GM19395 (cell line): ENCODE measurements at regions not wholly inside any gene's neighbourhood (a gene's known extent, or its start where the extent isn't known, plus 50 kb on each side); places are given as distances from the start of the nearest gene placed in this dataset.

Experiments
- ATAC-seq: cut with Tn5 transposase; IDR thresholded peaks from one replicate; pipeline ENCODE4 v1.9.1; 2021; ENCODE audit warnings: mild to moderate bottlenecking, moderate library complexity; ENCODE audit not compliant: unreplicated experiment

DNA sequence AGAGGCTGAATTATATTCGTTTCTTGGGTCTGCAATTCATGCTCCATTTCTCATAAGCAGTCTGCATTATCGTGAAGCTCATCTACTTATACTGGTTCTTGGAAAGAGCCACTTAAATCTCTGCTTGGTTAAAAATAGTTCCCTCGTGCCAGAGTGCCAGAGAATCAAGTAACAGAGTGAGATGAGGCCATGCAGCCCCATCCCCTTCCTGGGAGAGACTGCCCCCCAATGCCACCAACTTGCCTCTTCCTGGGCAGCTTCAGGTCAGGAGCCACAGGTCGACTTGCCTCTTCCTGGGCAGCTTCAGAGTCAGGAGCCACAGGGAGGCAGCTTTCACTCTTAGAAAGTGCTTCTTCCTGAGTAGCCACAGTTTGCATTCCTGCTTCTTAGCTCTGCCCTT is 223.9 kb upstream of the ZBED5 start:
- ATAC-seq: no peak

DNA sequence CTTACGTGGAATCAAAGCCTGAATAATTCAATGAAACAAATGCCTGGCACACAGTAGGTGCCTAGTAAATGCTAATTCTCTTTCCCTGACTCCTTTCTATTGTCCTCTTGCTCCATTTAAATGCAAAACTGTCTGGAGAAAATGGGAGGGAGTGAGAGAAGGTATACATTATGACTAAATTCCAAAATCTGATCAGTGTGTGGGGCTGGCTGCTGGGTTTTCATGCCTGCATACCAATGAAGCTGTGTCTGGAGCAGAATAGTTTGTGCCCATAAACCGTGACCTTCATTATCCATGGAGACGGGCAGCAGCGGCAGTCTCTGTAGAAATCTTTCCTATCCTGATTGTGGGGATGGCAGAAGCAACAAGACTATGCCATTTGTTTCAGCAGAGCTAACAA is 223.4 kb upstream of the ZBED5 start:
- ATAC-seq: no peak

DNA sequence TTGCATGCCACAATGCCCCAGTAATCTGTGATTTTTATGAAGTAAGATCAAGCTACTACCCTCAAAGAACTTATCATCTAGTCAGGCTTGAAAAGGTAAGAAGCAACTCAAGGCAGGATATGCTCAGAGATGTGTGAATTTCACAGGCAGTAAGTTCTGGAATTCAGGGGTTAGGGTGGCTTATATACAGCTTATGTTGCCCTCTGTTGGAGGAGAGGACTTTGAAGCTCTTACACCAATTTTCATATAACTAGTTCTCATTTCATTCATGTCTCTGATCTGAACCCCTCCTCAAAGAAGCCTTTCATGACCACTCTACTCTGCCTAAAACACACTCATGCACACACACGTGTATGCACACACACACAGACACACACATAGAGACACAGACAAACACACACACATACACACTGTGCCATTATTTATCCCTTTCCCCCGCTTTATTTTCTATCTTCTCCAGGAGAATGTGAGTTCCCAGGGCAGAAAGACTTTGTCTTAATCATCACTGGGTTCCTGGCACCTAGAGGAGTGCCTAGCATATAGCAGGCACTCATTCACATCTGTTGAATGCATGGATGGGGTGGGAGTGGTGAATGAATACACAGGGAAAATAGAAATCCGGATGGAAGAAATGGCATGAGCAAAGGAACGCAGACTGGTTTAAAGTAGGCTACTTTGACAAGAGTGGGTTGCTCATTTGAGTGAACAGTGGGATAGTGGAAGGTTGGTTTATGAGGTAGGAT is 220.7 kb upstream of the ZBED5 start:
- no peak for ATAC-seq

DNA sequence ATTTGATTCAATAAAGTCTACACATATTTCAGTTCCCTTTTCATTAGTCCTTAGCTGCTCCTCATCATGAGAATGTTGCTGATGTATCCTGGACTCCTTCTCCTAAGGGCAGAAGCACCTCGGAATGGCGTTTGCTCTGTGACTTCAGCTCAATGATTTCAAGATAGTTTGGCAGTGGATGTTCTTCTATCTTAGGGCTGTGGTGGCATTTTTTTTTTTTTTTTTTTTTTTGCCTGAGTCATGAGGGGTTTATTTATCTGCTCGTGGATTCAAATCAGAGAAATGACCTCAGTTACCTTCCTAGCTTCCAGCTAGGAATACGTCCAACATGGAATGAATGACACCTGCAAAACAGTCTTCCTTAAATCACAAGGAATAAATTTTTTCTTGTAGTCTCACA is 220.0 kb upstream of the ZBED5 start:
- no peak for ATAC-seq

DNA sequence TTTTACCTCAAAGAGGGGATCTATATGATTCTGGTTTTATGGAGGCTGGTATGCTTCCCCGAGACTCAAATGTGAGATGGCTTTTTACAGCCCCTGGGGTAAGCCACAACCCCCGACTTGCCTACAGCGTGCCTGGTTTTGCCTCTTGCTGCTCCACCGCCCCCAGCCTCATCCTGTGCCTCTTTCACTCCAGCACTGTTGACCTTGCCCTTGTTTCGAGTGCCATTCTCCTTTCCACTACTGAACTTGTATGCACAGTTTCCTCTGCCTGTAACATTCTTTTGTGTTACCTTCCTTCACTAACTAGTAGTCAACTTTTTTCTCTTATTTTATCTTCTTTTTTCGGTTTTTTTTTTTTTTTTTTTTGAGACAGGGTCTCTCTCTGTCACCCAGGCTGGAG is 219.0 kb upstream of the ZBED5 start:
- no peak for ATAC-seq

DNA sequence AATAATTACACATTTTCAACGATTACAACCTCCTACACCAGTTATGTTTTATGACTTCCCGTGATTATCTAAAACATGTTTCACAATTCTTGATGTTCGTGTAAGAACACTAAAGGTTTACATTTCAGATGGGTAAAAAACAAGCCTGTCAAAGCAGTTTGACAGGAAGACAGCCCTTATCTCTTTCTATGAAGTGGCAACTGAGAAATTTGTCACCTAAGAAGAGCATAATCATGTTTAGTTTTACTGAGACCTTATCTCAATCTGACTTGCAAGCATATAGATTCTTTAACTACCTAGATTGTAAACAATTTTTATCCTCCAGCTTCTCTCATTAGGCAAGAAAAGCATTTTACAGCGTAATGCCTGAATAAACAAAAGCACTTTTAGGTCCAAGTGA is 218.4 kb upstream of the ZBED5 start:
- no peak for ATAC-seq

DNA sequence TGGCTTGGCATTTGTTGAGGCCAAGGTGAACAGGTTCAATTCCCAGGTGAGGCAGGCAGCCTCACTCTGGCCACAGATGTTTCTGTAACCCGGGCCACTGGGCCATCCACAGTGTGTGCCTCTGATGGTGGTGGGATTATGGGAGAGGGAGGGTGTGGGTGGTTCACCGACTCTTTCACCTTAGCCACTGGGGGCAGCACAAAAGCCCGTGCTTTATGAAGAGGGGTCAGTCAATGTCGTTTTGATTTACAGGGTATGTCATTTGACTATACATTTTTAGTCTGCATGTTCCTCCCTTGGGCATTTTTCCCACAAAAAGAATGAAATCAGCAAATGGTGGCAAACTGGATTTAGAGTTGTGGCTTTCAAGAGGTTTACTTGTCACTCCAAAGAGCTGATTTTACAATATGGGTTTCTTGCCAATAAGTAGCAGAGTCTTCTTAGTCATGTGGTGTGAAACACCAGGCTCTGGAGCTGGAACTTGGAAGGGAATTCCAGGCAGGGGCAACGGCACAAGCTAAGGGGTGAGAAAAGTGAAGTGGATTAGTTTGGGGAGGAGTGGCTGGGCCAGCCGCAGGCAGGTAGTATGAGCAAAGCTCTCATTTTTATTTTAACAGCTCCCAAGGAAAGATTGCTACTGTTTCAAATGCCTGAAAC is 217.8 kb upstream of the ZBED5 start:
- ATAC-seq: no peak

DNA sequence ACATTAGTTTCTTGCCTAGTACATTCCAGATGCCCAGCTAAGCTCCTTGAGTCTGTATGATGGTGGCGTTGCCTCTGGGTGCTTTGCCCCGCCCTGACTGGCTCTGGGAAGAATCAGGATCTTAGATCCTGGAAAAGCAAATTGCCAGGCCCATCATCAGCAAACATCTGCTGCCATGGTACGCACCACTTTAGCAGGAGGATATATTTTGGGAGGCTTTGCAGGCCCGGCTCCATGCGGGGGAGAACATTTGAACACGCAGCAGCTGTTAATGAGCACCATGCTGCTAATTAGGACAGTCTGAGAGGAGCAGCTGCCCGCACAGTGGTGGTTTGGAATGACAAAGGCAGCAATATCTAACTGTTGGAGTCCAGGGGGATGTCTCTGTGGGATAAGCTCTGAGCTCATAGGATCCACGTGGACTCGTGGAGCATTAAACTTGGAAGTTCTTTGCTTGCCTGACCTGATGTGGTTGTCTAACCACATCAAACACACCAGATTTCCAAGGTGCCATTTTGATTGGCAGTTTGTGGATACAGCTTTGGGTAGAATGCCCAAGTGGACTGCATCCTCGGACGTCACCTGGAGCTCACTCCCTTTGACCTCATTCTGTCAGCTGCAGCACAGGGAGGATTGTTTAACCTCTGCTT is 217.0 kb upstream of the ZBED5 start:
- ATAC-seq: no peak

DNA sequence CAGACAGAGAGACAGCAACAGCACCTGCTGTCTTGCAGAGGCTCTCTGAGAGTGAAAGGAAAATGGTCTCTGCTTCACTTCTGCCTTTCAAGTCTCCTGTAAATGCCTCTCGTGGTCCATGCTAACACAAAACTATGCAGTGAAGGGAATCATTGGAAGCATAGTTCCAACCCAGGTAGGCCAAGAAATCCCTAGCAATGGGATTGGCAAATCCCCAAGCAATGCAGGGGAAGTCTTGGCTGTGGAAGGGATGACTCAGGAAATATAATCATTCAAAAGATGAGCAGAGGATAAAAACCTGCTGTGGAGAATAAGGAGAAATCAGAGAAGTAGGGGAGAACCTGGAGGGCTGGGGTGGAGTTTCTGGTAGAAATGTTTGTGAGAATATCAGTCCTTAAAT is 216.1 kb upstream of the ZBED5 start:
- no peak for ATAC-seq

DNA sequence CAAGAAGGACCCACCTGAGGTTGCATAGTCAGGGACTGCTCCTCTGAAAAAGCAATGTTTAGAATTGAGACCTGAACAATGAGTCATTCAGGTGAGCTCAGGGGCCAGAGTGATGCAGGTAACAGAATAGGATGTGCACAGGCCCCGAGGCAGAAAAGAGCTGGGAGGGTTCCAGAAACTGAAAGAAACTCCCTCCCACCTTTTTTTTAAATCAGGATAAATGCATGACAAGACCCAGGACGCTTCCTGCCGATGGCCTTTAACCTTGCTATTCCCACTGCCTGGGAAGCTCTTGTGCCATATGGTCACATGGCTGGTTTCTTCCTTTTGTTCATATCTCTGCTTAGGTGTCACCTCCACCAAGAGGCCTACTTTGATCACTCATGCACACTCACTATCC is 214.2 kb upstream of the ZBED5 start:
- ATAC-seq: no peak

DNA sequence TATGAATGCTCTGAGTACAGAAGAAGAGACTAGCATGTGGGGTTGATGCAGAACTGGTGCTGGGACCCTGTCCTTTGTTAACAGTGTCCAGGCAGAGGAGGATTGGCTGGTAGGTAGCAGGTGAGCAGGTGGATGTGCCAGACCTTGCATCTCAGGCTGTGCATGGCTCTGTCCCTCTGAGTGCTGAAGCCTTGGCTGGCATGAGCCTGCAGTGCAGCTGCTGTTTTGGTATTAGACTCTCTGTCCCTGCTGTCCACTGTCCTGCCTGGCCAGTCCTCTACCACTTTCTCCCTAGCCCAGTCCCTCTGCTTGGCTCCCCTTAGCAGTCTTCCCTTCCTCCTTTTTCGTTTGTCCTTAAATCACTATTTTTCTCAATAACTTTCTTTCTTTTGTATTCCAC is 213.6 kb upstream of the ZBED5 start:
- no peak for ATAC-seq

DNA sequence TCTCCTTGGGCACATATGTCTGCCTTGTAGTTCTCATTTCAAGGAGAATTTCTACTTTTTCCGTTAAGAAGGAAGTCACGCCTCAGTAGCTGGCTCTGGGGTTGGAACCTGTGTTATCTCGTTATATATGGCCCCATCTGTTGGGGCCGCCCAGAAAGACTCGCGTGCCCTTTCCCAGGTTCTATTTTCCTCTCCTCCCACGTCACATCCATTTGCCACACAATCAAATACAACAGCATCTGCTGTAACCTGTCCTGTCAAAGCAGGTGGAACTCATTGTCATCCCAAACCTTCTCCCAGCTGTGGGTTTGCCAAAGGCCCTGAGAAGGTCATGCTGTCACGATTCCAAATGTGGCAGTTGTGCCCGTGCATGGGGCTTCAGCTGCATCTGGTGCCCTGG is 213.1 kb upstream of the ZBED5 start:
- no peak for ATAC-seq

DNA sequence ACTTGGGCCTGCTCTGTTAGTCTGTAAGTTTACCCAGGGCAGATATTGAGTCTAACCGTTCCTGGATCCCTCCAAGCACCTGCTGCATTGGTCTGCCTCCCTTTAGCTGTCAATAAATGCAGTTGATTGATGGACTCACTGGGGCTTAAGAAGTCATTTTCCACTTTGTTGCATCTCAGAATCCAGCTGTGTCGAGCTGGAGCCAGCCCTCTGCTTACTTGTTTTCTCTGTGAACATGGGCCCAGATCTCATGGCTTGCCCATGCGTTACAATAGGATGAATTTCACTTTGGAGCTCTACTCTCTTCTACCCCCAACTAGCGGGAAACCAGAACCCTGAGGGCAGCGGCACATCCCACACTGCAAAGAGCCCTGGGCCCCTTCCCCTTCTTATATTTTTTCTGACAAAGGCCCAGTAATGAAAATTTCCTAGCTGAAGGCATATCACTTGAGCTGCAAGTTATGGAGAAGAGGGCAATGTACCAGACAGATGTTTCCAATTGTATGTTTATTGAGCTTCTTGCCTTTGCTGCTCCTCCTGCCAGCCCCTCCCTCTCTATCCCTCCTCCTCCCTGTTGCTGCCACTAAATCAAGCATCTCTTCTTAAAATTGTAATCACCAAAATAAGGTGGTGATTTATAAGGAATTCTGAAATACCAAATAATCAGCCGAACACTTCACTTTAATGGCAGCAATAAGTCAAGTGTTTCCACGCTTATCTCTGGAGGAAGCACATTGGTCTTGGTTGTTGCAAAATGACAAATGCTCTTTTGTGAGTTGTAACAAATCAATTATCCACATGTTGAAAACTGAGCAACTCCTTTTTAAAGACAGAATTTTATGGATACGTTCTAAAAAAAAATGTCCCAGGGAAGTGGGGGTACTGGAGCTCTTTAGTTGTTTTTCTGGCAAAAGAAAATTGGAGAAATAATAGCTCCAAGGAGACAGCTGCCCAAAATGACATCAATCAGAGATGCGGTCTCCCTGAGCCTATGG is 212.3 kb upstream of the ZBED5 start:
- ATAC-seq: no peak

DNA sequence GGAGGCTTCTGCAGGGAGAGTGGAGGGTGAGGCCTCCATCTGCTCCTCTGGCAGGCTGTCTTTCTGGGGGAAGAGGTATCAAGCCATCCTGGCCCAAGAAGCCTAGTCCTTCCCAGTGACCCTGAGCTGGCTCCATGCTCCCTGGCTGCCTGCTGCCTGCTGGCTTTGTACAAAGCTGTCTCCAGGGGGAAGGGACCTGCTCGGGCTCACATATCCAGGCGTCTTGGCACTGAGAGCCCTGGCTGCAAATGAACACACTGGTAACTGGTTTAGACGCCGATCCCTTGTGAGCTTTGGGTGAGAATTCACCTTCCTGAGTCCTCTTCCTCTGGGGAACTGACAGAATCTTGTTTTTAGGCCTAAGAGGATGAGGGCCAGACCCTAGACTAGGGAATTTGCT is 210.3 kb upstream of the ZBED5 start:
- no peak for ATAC-seq

DNA sequence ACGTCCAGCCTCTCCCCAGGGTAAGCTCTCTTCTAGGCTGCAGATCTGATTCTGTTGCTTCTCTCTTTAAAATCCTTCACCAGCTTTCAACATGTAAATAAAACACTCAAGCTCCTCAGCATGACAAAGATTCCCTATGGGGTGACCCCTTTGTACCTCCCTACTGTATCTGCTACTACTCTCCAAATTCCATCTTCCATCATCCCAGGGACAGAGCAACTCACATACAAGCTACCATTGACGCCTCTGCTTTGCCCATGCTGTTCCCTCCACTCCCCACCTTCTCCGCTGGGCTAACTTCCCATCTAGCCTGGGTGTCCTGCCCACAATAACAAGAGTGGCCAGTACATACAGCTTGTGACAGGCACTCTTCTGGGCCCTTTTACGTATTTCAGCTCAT is 207.5 kb upstream of the ZBED5 start:
- ATAC-seq: no peak

DNA sequence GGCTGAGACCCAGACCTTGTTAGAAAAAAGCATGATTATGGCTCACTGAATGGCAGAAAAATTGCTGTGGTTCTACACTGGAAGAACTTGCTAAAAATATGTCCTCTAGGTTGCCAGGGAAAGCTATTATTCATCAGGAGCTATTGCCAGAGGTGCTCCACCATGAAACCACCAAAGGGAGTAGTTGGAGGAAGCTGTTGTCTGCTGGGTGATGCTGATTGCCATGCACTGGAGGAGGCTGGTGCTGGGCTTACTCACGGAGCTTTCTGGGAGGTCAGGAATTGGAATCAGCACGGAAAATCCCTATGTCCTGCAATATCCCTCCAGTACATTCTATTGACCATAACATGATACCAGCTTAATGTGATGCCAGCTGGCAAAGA is 199.6 kb upstream of the ZBED5 start:
- no peak for ATAC-seq

DNA sequence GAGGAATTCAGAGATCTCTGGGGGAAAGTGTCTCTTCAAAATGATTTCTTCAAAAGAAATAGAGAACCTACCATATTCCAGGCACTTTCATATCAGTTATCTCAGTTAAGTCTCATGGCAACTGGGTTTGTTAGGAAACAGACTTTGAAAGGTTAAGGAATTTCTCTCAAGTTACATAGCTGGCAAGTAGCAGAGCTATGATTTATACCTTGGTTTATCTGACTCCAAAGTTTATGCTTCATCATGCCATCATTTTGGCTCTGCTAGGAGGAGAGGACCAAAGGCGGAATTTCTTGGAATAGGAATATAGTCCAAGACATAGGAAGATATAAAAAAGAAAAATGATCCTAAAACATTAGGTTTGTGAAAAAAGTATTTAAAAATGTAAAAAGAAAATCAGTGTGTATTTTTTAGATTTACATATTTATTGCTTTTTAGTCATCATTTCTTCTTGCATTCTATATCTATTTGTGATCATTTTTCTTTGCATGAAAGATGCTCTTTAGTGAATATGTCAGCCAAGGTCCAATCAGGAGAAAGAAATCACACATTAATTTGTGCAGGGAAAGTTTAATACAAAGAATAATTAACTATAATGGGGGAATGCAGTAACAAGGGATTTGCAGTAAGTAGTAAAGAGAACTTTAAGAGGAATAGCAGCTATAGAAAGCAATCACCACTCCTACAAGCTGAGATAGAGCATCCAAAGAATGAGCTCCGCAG is 199.1 kb upstream of the ZBED5 start:
- ATAC-seq: no peak

DNA sequence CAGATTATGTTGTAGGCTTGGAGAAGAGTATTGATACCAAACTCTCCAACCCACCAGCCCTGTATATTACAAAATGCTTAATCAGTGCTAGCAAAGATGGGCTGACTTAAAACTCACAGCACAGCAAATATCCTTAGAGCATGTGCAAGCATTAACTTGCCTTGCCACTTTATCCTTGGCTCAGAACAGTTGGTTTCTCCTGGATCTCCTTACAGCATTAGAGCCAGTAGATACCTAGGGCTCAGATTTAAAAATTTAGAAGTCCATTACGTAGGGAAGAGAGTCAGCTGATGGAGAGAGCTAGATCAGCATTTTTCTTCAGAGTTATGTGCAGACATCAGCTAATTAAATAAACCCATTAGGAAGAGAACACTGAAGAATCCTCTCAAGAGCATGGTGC is 198.5 kb upstream of the ZBED5 start:
- no peak for ATAC-seq

DNA sequence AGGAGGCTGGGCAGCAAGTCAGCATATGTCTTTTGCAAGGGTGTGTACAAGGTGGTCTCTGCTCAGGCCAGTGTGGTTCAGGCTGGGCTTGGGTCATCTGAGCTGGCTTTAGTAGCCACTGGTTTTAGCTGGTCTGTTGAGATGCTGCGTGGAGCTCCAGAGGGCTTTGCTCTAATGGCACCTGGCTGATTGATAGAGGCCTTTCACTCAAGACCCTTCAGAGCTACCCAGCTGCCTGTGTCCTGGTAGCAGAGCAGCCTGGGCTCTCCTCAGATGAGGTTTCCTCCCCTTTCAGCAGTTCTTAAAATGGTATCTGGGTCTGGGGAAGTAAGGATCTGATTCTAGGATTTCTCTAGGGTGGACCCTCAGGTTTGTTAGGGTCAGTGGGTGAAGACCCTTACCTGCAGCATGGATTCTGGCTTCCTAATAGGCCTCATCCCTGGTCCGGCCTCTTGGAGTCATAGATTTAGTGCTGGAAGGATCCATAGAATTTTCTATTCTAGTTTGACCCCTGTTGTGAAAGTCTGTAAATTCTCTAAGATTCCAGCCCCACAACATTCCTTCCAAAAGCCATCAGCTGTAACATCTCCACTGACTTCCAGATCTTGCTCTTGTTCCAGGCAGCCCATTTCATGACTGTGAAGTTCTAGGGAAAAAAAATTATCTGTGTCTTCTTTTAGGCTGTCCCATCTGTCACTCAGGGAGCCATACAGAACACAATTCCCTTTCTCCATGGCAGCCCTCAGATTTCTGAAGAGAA is 190.2 kb upstream of the ZBED5 start:
- no peak for ATAC-seq

DNA sequence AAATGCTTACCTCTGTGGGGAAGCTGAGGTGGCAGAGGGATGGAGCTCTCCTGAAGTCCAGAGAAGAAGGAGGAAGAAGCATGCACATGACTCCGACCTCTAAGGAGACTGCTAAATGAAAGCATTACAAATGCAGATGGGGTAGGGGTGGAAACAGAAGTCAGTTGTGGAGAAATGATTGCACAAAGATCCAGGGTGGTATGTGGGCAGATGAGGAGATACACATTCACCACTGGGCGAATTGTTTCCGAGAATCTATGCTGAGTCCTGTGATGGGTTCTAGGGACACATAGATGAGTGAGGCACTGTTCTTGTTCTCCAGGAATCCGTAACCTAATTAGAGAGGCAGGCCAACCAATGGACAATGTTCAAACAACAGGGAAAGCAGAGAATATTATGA is 188.9 kb upstream of the ZBED5 start:
- no peak for ATAC-seq
